ENCODE measurements at regions not wholly inside any gene's neighbourhood (a gene's known extent, or its start where the extent isn't known, plus 50 kb on each side); places are given as distances from the start of the nearest gene placed in this dataset.

DNA sequence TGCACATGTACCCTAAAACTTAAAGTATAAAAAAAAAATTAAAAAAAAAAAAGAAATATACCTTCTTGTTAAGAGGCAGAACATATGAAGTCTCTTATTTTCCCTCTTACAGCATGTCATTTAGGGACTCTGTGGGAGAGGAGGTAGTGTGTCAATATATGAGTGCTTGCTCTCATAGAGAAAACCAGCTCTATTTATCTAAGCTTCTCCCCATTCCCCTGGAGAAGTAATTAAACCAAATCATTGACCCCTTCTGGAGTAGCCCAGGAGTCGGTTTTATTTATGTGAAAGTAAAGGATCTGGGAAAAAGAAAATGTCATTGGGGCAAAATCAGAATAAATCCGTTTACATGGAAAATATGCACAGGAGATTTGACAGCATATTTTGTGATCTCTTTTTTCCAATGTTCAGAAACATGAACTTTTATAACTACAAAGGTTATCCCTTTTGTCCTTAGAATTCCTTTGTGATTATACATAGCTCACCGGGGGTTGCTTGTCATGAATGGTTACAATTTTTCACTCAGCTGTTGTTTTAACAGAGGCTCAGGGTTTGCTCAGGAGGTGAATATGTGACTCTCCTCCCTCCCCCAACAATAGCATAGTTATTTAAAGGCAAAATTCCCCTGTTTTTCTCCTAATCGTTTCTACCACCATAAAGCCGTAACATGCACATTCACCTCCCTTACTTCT is 114.5 kb upstream of the C1orf21 start:
- no peak overlapping the region for H3K27ac Mint-ChIP-seq
- Histone ChIP-seq H3K4me2 (replicated peaks; ENCODE audit: low read depth, low read length, poor library complexity, severe bottlenecking) (no peak overlapping the region), H3K4me1 (ENCODE audit: control insufficient read depth in 2 of 2, insufficient read depth in 2 of 2, low read length in 2 of 2) (no peaks in the 10 kb centered on the region), H2AFZ (ENCODE audit: insufficient read depth, low read depth, low read length, poor library complexity, severe bottlenecking) (no peak overlapping the region), H3K27ac (ENCODE audit: low read length in 2 of 2) (no peak overlapping the region), H3K4me3 (ENCODE audit: control extremely low read depth in 1 of 5, extremely low read depth in 1 of 5, insufficient read depth in 1 of 5, low read depth in 2 of 5, low read length in 4 of 5) (no peak overlapping the region), H4K20me1 (ENCODE audit: control insufficient read depth, insufficient read depth, low read length, poor library complexity, severe bottlenecking) (no peaks in the 10 kb centered on the region), H3K9ac (ENCODE audit: low read length) (no peak overlapping the region), H3K27me3 (replicated peaks in 1 of 4; ENCODE audit: control extremely low read depth in 1 of 4, control insufficient read depth in 3 of 4, insufficient read depth in 4 of 4, low read length in 3 of 4) (peaks cover 0 to 6% (median 0%) of the 10 kb centered on the region in 4 experiments), H3K9me3 (ENCODE audit: control extremely low read depth in 1 of 3, control insufficient read depth in 2 of 3, insufficient read depth in 1 of 3, low read length in 2 of 3) (no peaks in the 10 kb centered on the region), H3K36me3 (replicated peaks in 1 of 2; ENCODE audit: control extremely low read depth in 1 of 2, control insufficient read depth in 1 of 2, extremely low read depth in 1 of 2, insufficient read depth in 2 of 2, low read length in 1 of 2) (no peaks in the 10 kb centered on the region), H3K79me2 (ENCODE audit: control insufficient read depth, insufficient read depth, low read length) (no peaks in the 10 kb centered on the region)
- H3K9me3 Mint-ChIP-seq (ENCODE audit: insufficient read depth): no peaks in the 10 kb centered on the region
- peaks cover 16% of the 10 kb centered on the region for H3K27me3 Mint-ChIP-seq
- ChIA-PET POLR2A (no interaction called here), CTCF (no interaction called here)
- intact Hi-C loops (cut with micrococcal nuclease): no loop called here
- ATAC-seq (ENCODE audit: low read depth) (no peak), DNase-seq (no peak)
- TF ChIP-seq, protein P1, sequence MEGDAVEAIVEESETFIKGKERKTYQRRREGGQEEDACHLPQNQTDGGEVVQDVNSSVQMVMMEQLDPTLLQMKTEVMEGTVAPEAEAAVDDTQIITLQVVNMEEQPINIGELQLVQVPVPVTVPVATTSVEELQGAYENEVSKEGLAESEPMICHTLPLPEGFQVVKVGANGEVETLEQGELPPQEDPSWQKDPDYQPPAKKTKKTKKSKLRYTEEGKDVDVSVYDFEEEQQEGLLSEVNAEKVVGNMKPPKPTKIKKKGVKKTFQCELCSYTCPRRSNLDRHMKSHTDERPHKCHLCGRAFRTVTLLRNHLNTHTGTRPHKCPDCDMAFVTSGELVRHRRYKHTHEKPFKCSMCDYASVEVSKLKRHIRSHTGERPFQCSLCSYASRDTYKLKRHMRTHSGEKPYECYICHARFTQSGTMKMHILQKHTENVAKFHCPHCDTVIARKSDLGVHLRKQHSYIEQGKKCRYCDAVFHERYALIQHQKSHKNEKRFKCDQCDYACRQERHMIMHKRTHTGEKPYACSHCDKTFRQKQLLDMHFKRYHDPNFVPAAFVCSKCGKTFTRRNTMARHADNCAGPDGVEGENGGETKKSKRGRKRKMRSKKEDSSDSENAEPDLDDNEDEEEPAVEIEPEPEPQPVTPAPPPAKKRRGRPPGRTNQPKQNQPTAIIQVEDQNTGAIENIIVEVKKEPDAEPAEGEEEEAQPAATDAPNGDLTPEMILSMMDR (IDR thresholded peaks at IDR 0.05): no peak
- no peak for TF ChIP-seq EZH2 (IDR thresholded peaks at IDR 0.05; ENCODE audit: borderline replicate concordance, insufficient read depth, low read depth, low read length, poor library complexity, severe bottlenecking)
- no CpG with 5 or more reads among the region's 5 CpGs for WGBS (ENCODE audit: insufficient coverage)
- no peaks in the 10 kb centered on the region for H3K4me1 Mint-ChIP-seq
- no peak overlapping the region for H3K4me3 Mint-ChIP-seq

DNA sequence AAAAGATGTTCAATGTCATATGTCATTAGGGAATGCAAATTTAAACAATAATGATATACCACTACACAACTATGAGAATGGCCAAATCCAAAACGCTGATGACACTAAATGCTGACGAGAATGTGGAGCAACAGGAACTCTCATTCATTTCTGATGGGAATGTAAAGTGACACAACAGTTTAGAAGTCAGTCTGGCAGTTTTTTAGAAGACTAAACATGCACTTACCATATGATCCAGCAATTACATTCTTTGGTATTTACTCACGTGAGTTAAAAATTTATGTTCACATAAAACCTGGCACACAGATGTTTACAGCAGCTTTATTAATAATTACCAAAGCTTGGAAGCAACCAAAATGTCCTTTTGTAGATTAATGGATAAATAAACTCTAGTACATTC is 110.4 kb upstream of the C1orf21 start:
- intact Hi-C loops (cut with micrococcal nuclease): no loop called here
- ChIA-PET CTCF (no interaction called here), POLR2A (no interaction called here)
- H3K4me3 Mint-ChIP-seq: no peak overlapping the region
- H3K9me3 Mint-ChIP-seq (ENCODE audit: insufficient read depth): no peaks in the 10 kb centered on the region
- peaks cover 0 to 6% (median 0%) of the 10 kb centered on the region in 4 experiments for H3K27me3 ChIP-seq (replicated peaks in 1 of 4; ENCODE audit: control extremely low read depth in 1 of 4, control insufficient read depth in 3 of 4, insufficient read depth in 4 of 4, low read length in 3 of 4)
- no peaks in the 10 kb centered on the region for H4K20me1 ChIP-seq (ENCODE audit: control insufficient read depth, insufficient read depth, low read length, poor library complexity, severe bottlenecking)
- no peak overlapping the region for H3K4me2 ChIP-seq (replicated peaks; ENCODE audit: low read depth, low read length, poor library complexity, severe bottlenecking)
- H3K27ac Mint-ChIP-seq: no peak overlapping the region
- H3K79me2 ChIP-seq (ENCODE audit: control insufficient read depth, insufficient read depth, low read length): no peaks in the 10 kb centered on the region
- no CpG with 5 or more reads among the region's 3 CpGs for WGBS (ENCODE audit: insufficient coverage)
- no peaks in the 10 kb centered on the region for H3K36me3 ChIP-seq (replicated peaks in 1 of 2; ENCODE audit: control extremely low read depth in 1 of 2, control insufficient read depth in 1 of 2, extremely low read depth in 1 of 2, insufficient read depth in 2 of 2, low read length in 1 of 2)
- H3K4me1 ChIP-seq (ENCODE audit: control insufficient read depth in 2 of 2, insufficient read depth in 2 of 2, low read length in 2 of 2): no peaks in the 10 kb centered on the region
- H3K4me3 ChIP-seq (ENCODE audit: control extremely low read depth in 1 of 5, extremely low read depth in 1 of 5, insufficient read depth in 1 of 5, low read depth in 2 of 5, low read length in 4 of 5): no peak overlapping the region
- H3K27me3 Mint-ChIP-seq: peaks cover 8% of the 10 kb centered on the region
- no peak overlapping the region for H3K27ac ChIP-seq (ENCODE audit: low read length in 2 of 2)
- no peak for DNase-seq
- no peaks in the 10 kb centered on the region for H3K4me1 Mint-ChIP-seq
- H3K9me3 ChIP-seq (ENCODE audit: control extremely low read depth in 1 of 3, control insufficient read depth in 2 of 3, insufficient read depth in 1 of 3, low read length in 2 of 3): no peaks in the 10 kb centered on the region
- H3K9ac ChIP-seq (ENCODE audit: low read length): no peak overlapping the region
- ATAC-seq (ENCODE audit: low read depth): no peak
- no peak overlapping the region for H2AFZ ChIP-seq (ENCODE audit: insufficient read depth, low read depth, low read length, poor library complexity, severe bottlenecking)
- no peak for TF ChIP-seq EZH2 (IDR thresholded peaks at IDR 0.05; ENCODE audit: borderline replicate concordance, insufficient read depth, low read depth, low read length, poor library complexity, severe bottlenecking)
- TF ChIP-seq, protein P1 (IDR thresholded peaks at IDR 0.05): no peak
